Transverse colon (tissue), 4 donors: ENCODE measurements at regions not wholly inside any gene's neighbourhood (a gene's known extent, or its start where the extent isn't known, plus 50 kb on each side); places are given as distances from the start of the nearest gene placed in this dataset.

Source experiments
- DNase-seq: peaks from one replicate; pipeline ENCODE4 v3.0.0-alpha.2; 2019
- H3K27ac ChIP-seq, 4 donors: fragments of 200-600 bp; sonication (generic); 2 replicates each; pipeline ENCODE4 v1.5.1; 2016 to 2018; ENCODE audit warnings: inconsistent platforms in 4 of 4
- H3K27me3 ChIP-seq: fragments of 200-600 bp; sonication (generic); 2 replicates; pipeline ENCODE4 v1.5.1; 2017; ENCODE audit warnings: inconsistent platforms
- H3K36me3 ChIP-seq, 4 donors: fragments of 200-600 bp; sonication (generic); 2 replicates each; pipeline ENCODE4 v1.5.1; 2017 to 2019; ENCODE audit warnings: inconsistent platforms in 4 of 4
- H3K4me1 ChIP-seq, 4 donors: fragments of 200-600 bp; sonication (generic); 2 replicates each; pipeline ENCODE4 v1.5.1; 2017 to 2020; ENCODE audit warnings: inconsistent platforms in 4 of 4
- H3K4me3 ChIP-seq, 4 donors: fragments of 200-600 bp; sonication (generic); 1 replicate in 1 of 4; 2 replicates in 3 of 4; pipeline versions ENCODE4 v1.5.1 to v1.6.1; 2017 to 2019; ENCODE audit warnings: inconsistent platforms in 4 of 4
- H3K9me3 ChIP-seq, 2 donors: fragments of 200-600 bp; sonication (generic); 2 replicates each; pipeline ENCODE4 v1.5.1; 2017 to 2019; ENCODE audit warnings: inconsistent platforms in 2 of 2
- CTCF ChIP-seq, 5 experiments: fragments of 200-600 bp in 3 of 5; fragments of 450-650 bp in 2 of 5; sonication (generic) in 3 of 5; IDR thresholded peaks; 1 replicate in 2 of 5; 2 replicates in 3 of 5; pipeline ENCODE4 v1.5.1; 2016 to 2017; ENCODE audit warnings: antibody characterized with exemption in 5 of 5, inconsistent platforms in 3 of 5, mild to moderate bottlenecking in 2 of 5, moderate library complexity in 1 of 5
- EP300 ChIP-seq: sonication (generic); formaldehyde crosslinking; IDR thresholded peaks from one replicate; pipeline ENCODE4 v1.6.1; 2017; ENCODE audit warnings: antibody characterized with exemption, low read depth
- POLR2A ChIP-seq: fragments of 450-650 bp; IDR thresholded peaks from one replicate; pipeline ENCODE4 v1.6.1; 2016; ENCODE audit warnings: antibody characterized with exemption, mild to moderate bottlenecking, moderate library complexity
- POLR2AphosphoS5 ChIP-seq, 3 donors: sonication (generic); formaldehyde crosslinking; IDR thresholded peaks; one replicate each; pipeline ENCODE4 v1.6.1; 2016; ENCODE audit warnings: antibody characterized with exemption in 3 of 3
- WGBS, 2 donors: methylation state at CpG; one replicate each; pipeline ENCODE4 v1.1.5; 2018; ENCODE audit warnings: low coverage in 1 of 2; 5-methylcytosine and 5-hydroxymethylcytosine counted together
- in situ Hi-C, 4 donors: fragments of 200-750 bp; cut with MboI; loops; one replicate each; pipeline versions ENCODE4 v1.15.0 to v1.15.1; 2017; ENCODE audit warnings: low sequenced_read_pairs in 3 of 4, low pct_ligation_motif_present in 1 of 4, low pct_unique_long_range_greater_than_20kb in 1 of 4
- intact Hi-C: fragments of 100-400 bp; cut with DNase I; formaldehyde crosslinking; loops from one replicate; pipeline ENCODE4 v1.15.1; 2023; ENCODE audit warnings: low total_unique reads

GRCh38 chr6:85272592-85272991, 177.3 kb upstream of the NT5E start:
- Histone ChIP-seq H3K4me1 (no peaks in the 10 kb centered on the region), H3K9me3 (no peaks in the 10 kb centered on the region), H3K36me3 (no peaks in the 10 kb centered on the region), H3K27ac (no peak overlapping the region), H3K27me3 (no peaks in the 10 kb centered on the region), H3K4me3 (no peak overlapping the region)
- 55% methylated on average over 3 of the region's 3 CpGs; no CpG with 5 or more reads in 1 of the 2 donors for WGBS, 2 donors
- in situ Hi-C loops, result no loop called here
- DNase-seq, result no peak
- no peak for TF ChIP-seq POLR2A
- TF ChIP-seq POLR2AphosphoS5 (IDR thresholded peaks at IDR 0.05), result no peak
- TF ChIP-seq CTCF (IDR thresholded peaks at IDR 0.05), result no peak
- no peak for TF ChIP-seq EP300
- intact Hi-C loops, result no loop called here

- no peaks in the 10 kb centered on the region for H3K9me3 ChIP-seq
- TF ChIP-seq POLR2A, result no peak
- no peak for TF ChIP-seq EP300
- TF ChIP-seq POLR2AphosphoS5 (IDR thresholded peaks at IDR 0.05), result no peak
- H3K36me3 ChIP-seq, result no peaks in the 10 kb centered on the region
- no peak overlapping the region for H3K27ac ChIP-seq
- DNase-seq, result no peak
- in situ Hi-C loops (no loop called here), intact Hi-C loops (no loop called here)
- WGBS, 2 donors, result 55 to 79% methylated on average over 3 of the region's 3 CpGs
- no peaks in the 10 kb centered on the region for H3K27me3 ChIP-seq
- no peaks in the 10 kb centered on the region for H3K4me1 ChIP-seq
- H3K4me3 ChIP-seq, result no peak overlapping the region
Observed at GRCh38 chr6:85262621-85263020, 187.3 kb upstream of the NT5E start.

- no peak for TF ChIP-seq POLR2A
- TF ChIP-seq EP300, result no peak
- no peak for TF ChIP-seq POLR2AphosphoS5 (IDR thresholded peaks at IDR 0.05)
- in situ Hi-C loops (no loop called here), intact Hi-C loops (no loop called here)
- Histone ChIP-seq H3K4me1 (no peaks in the 10 kb centered on the region), H3K36me3 (no peaks in the 10 kb centered on the region), H3K4me3 (no peak overlapping the region), H3K9me3 (no peaks in the 10 kb centered on the region), H3K27ac (no peak overlapping the region), H3K27me3 (no peaks in the 10 kb centered on the region)
- no peak for DNase-seq
- 80 to 82% methylated on average over 6 of the region's 6 CpGs for WGBS, 2 donors
Observed at GRCh38 chr6:85261271-85261670, 188.6 kb upstream of the NT5E start.

- no peaks in the 10 kb centered on the region for H3K9me3 ChIP-seq
- no peaks in the 10 kb centered on the region for H3K36me3 ChIP-seq
- H3K27me3 ChIP-seq, result no peaks in the 10 kb centered on the region
- TF ChIP-seq POLR2AphosphoS5 (IDR thresholded peaks at IDR 0.05) (no peak), CTCF (IDR thresholded peaks at IDR 0.05) (no peak), POLR2A (no peak), EP300 (no peak)
- no peak for DNase-seq
- no peak overlapping the region for H3K4me3 ChIP-seq
- no peak overlapping the region for H3K27ac ChIP-seq
- in situ Hi-C loops (no loop called here), intact Hi-C loops (no loop called here)
- H3K4me1 ChIP-seq, result no peaks in the 10 kb centered on the region
Observed at GRCh38 chr6:85255661-85256060, 194.2 kb upstream of the NT5E start.

GRCh38 chr6:85252552-85252951, 197.3 kb upstream of the NT5E start:
- in situ Hi-C loops, result no loop called here
- DNase-seq, result no peak
- H3K36me3 ChIP-seq, result no peaks in the 10 kb centered on the region

More at GRCh38 chr6:85252552-85252951, 197.3 kb upstream of the NT5E start:
- no peaks in the 10 kb centered on the region for H3K9me3 ChIP-seq
- no peak overlapping the region for H3K27ac ChIP-seq
- no peaks in the 10 kb centered on the region for H3K27me3 ChIP-seq
- H3K4me1 ChIP-seq, result no peaks in the 10 kb centered on the region
- intact Hi-C loops, result no loop called here
- no peak for TF ChIP-seq POLR2AphosphoS5 (IDR thresholded peaks at IDR 0.05)
- no peak for TF ChIP-seq POLR2A
- no peak for TF ChIP-seq CTCF (IDR thresholded peaks at IDR 0.05)
- TF ChIP-seq EP300, result no peak
- H3K4me3 ChIP-seq, result no peak overlapping the region
- WGBS, 2 donors, result 64 to 76% methylated on average over 2 of the region's 2 CpGs
